A673 (cell line): ENCODE measurements at regions not wholly inside any gene's neighbourhood (a gene's known extent, or its start where the extent isn't known, plus 50 kb on each side); places are given as distances from the start of the nearest gene placed in this dataset.

ENCODE experiments used
- CTCF ChIP-seq: fragments of 300-800, 200-600 bp; sonication (generic); conservative IDR thresholded peaks from 2 replicates; pipeline ENCODE4 v1.5.1; 2017; ENCODE audit warnings: low read depth, mild to moderate bottlenecking, antibody characterized with exemption, low read length, moderate library complexity, mixed read lengths
- EZH2 ChIP-seq: fragments of 200-600 bp; sonication (generic); IDR thresholded peaks from 2 replicates; pipeline ENCODE4 v1.6.1; 2017; ENCODE audit warnings: borderline replicate concordance, low read depth, mild to moderate bottlenecking, mixed read lengths, antibody characterized with exemption, low read length; ENCODE audit not compliant: poor library complexity, severe bottlenecking

GRCh38 chr2:60268032-60268431 is 285.4 kb downstream of the BCL11A start:
- TF ChIP-seq EZH2 (no peak), CTCF (no peak)
